Gastroesophageal sphincter (tissue), 4 donors: ENCODE measurements at regions not wholly inside any gene's neighbourhood (a gene's known extent, or its start where the extent isn't known, plus 50 kb on each side); places are given as distances from the start of the nearest gene placed in this dataset.

Experiments
- ATAC-seq: fragments of 150-250 bp; one replicate; pipeline ENCODE4 v1.9.1; 2016; ENCODE audit warnings: mild to moderate bottlenecking, moderate library complexity
- H3K27ac ChIP-seq, 4 donors: fragments of 200-600 bp; sonication (generic) in 3 of 4; 1 replicate in 3 of 4; 2 replicates in 1 of 4; pipeline ENCODE4 v1.5.1; 2016 to 2019
- H3K27me3 ChIP-seq: fragments of 200-600 bp; sonication (generic); one replicate; pipeline ENCODE4 v1.5.1; 2019
- H3K36me3 ChIP-seq, 2 donors: fragments of 200-600 bp; sonication (generic); one replicate each; pipeline ENCODE4 v1.5.1; 2019; ENCODE audit warnings: control low read depth in 1 of 2
- H3K4me1 ChIP-seq, 3 donors: fragments of 200-600 bp; sonication (generic); 1 replicate in 2 of 3; 2 replicates in 1 of 3; pipeline ENCODE4 v1.5.1; 2016 to 2019; ENCODE audit warnings: control low read depth in 2 of 3
- H3K4me3 ChIP-seq, 2 donors: fragments of 200-600 bp; sonication (generic); one replicate each; pipeline ENCODE4 v1.5.1; 2019; ENCODE audit warnings: mild to moderate bottlenecking in 1 of 2, moderate library complexity in 1 of 2
- H3K9me3 ChIP-seq, 3 donors: fragments of 200-600 bp; sonication (generic); one replicate each; pipeline ENCODE4 v1.5.1; 2017 to 2019; ENCODE audit warnings: control low read depth in 2 of 3
- EP300 ChIP-seq: sonication (generic); formaldehyde crosslinking; IDR thresholded peaks from one replicate; pipeline ENCODE4 v1.6.1; 2017; ENCODE audit warnings: antibody characterized with exemption, mild to moderate bottlenecking
- POLR2A ChIP-seq, 2 donors: fragments of 450-650 bp; IDR thresholded peaks; one replicate each; pipeline ENCODE4 v1.6.1; 2017; ENCODE audit warnings: antibody characterized with exemption in 2 of 2, mild to moderate bottlenecking in 2 of 2, moderate library complexity in 1 of 2
- POLR2AphosphoS5 ChIP-seq: sonication (generic); formaldehyde crosslinking; IDR thresholded peaks from one replicate; pipeline ENCODE4 v1.6.1; 2017; ENCODE audit warnings: antibody characterized with exemption
- WGBS, 2 donors: methylation state at CpG; one replicate each; pipeline ENCODE4 v1.1.5; 2018; ENCODE audit warnings: low coverage in 1 of 2; 5-methylcytosine and 5-hydroxymethylcytosine counted together
- TF ChIP-seq, protein P1 (sequence below), 4 experiments: fragments of 200-600 bp in 2 of 4; fragments of 450-650 bp in 2 of 4; sonication (generic) in 1 of 4; IDR thresholded peaks; one replicate each; pipeline ENCODE4 v1.5.1; 2017 to 2019; ENCODE audit warnings: antibody characterized with exemption in 4 of 4, mild to moderate bottlenecking in 2 of 4, moderate library complexity in 2 of 4

DNA sequence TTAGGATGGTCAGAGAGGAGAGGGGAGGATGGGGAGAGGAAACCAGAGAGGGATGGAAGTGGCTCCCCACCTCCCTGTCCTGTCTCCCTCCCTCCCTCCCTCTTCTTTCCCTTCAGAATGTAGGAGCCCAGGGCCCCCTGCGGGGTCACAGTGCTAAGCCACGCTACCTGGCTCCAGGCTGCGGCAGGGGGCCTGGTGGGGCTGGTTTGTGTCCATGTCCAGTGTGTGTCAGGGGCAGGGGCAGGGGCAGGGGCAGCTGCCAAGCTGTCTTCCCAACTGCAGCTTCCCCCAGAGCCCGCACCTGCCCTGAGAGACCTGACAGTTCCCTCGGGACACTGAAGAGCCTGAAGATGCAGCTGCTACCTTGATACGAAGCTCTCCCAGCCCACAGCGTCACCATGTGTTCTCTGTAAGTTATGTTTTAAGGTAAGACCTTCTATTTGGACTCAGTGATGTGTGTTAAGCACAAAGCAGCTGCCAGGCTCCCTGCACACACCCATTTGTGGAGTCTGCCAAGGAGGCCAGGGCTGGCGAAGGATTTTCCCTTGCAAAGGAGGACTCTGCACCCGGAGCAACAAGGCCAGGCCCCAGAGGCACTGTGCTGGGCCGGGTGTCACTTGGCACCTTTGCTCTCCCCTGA lies 121.8 kb upstream of the SMAD3 start:
- Histone ChIP-seq H3K27ac (no peak overlapping the region), H3K27me3 (no peaks in the 10 kb centered on the region), H3K4me3 (no peak overlapping the region), H3K4me1 (peaks cover 0 to 35% (median 10%) of the 10 kb centered on the region in 3 donors), H3K36me3 (no peaks in the 10 kb centered on the region), H3K9me3 (no peaks in the 10 kb centered on the region)
- TF ChIP-seq POLR2A (IDR thresholded peaks at IDR 0.05) (no peak), POLR2AphosphoS5 (no peak), EP300 (no peak)
- TF ChIP-seq, protein P1, sequence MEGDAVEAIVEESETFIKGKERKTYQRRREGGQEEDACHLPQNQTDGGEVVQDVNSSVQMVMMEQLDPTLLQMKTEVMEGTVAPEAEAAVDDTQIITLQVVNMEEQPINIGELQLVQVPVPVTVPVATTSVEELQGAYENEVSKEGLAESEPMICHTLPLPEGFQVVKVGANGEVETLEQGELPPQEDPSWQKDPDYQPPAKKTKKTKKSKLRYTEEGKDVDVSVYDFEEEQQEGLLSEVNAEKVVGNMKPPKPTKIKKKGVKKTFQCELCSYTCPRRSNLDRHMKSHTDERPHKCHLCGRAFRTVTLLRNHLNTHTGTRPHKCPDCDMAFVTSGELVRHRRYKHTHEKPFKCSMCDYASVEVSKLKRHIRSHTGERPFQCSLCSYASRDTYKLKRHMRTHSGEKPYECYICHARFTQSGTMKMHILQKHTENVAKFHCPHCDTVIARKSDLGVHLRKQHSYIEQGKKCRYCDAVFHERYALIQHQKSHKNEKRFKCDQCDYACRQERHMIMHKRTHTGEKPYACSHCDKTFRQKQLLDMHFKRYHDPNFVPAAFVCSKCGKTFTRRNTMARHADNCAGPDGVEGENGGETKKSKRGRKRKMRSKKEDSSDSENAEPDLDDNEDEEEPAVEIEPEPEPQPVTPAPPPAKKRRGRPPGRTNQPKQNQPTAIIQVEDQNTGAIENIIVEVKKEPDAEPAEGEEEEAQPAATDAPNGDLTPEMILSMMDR (IDR thresholded peaks at IDR 0.05) = no peak
- 83% methylated on average over 1 of the region's 10 CpGs; no CpG with 5 or more reads in 1 of the 2 donors for WGBS, 2 donors
- ATAC-seq = no peak

DNA sequence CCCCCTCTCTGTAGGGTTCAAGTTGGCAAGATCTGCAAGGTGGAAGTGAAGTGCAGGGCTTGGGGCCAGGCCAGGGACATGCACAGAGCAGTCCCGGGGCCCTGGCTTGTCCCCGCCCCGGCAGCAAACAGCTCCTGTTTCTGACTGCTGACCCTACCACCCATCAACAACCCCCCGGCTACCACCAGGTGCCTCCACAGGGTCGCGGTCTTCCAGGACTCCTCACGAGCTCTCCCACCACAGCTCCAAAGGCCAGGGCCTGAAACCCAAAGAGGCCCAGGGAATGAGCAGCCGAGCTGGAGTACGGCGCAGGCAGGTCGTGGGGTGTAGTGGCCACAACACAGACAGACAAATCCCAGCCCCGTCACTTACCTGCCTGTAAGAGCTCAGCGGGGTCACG lies 121.3 kb upstream of the SMAD3 start:
- Histone ChIP-seq H3K4me3 (no peak overlapping the region), H3K27ac (no peak overlapping the region), H3K36me3 (no peaks in the 10 kb centered on the region), H3K4me1 (peaks cover 0 to 35% (median 10%) of the 10 kb centered on the region in 3 donors), H3K9me3 (no peaks in the 10 kb centered on the region), H3K27me3 (no peaks in the 10 kb centered on the region)
- TF ChIP-seq, protein P1 (IDR thresholded peaks at IDR 0.05) = no peak
- TF ChIP-seq POLR2A (IDR thresholded peaks at IDR 0.05) (no peak), POLR2AphosphoS5 (no peak), EP300 (no peak)
- no peak for ATAC-seq
- WGBS, 2 donors = no CpG with 5 or more reads among the region's 14 CpGs

DNA sequence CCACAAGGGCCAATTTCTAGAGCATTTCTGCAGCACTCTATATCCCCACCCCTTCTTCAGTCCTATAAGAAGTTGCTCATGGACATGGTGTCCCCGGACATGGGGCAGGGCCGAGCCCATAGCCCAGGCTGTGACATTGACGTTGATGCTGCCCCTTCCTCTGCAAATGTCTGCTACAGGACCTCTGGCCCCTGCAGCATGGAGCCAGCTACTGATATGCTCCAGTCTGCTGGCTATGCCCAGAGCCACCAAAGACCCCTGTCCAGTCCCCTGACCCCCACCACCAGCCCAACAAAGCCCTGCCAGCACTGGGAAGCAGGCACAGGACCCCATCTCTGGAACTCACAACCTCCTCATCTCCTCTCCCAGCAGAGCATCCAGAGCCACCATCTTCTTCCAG lies 120.1 kb upstream of the SMAD3 start:
- WGBS, 2 donors = 100% methylated on average over 1 of the region's 3 CpGs; no CpG with 5 or more reads in 1 of the 2 donors
- no peak for ATAC-seq
- H3K36me3 ChIP-seq = no peaks in the 10 kb centered on the region
- no peak overlapping the region for H3K4me3 ChIP-seq
- TF ChIP-seq, protein P1 (IDR thresholded peaks at IDR 0.05) = no peak
- TF ChIP-seq POLR2A (IDR thresholded peaks at IDR 0.05) = no peak
- no peak for TF ChIP-seq EP300
- no peaks in the 10 kb centered on the region for H3K9me3 ChIP-seq
- H3K27me3 ChIP-seq = no peaks in the 10 kb centered on the region
- H3K27ac ChIP-seq = no peak overlapping the region
- peaks cover 0 to 26% (median 8%) of the 10 kb centered on the region in 3 donors for H3K4me1 ChIP-seq

DNA sequence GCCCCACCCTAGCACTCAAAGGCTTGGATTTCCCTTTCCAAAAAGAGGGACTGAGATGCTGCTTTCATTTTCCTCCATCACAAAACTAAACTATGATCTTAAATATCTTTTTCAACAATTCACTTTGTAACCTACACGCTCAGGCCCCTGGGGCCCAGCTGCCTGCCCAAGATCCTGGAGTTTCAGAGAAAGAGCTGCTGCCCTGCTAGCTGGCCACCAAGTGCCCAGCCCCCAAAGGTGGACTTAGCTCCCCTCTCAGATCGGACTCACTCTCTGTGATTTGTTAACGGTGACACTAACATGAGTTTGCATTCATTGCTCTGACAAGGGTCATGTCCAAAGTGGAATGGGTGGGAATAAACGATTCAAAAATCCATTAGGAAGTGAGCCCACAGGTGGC lies 119.6 kb upstream of the SMAD3 start:
- WGBS, 2 donors = 29 to 70% methylated on average over 1 to 4 of the region's 4 CpGs
- Histone ChIP-seq H3K4me1 (peaks cover 0 to 20% (median 6%) of the 10 kb centered on the region in 3 donors), H3K27ac (no peak overlapping the region)

More for the DNA sequence above, 119.6 kb upstream of the SMAD3 start:
- Histone ChIP-seq H3K4me3 (no peak overlapping the region), H3K36me3 (no peaks in the 10 kb centered on the region), H3K27me3 (no peaks in the 10 kb centered on the region), H3K9me3 (no peaks in the 10 kb centered on the region)
- ATAC-seq = no peak
- TF ChIP-seq, protein P1 (IDR thresholded peaks at IDR 0.05) = no peak
- no peak for TF ChIP-seq EP300
- TF ChIP-seq POLR2A (IDR thresholded peaks at IDR 0.05) = no peak
- TF ChIP-seq POLR2AphosphoS5 = no peak
